ENCODE measurements at regions not wholly inside any gene's neighbourhood (a gene's known extent, or its start where the extent isn't known, plus 50 kb on each side); places are given as distances from the start of the nearest gene placed in this dataset.

DNA sequence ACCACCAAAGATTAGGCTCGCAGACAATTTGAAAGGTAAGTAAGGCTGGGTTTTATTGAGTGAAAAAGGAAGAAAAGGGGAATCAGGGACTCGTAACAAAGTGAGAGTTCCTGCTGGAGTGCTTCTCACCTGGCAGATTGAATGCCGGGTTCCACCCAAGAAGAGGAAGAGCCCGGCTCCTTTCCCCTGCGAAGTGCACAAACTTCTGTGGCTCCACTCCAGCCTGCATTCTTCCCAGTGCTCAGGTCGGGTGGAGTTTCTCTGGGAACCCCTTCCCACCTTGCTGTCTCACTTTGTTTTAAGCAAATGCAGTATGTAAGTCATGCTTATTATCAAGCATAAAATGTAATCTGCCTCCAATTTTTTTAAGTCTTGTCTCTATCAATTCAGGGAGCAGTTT, 87.1 kb upstream of the TMEM106B start:
- TF ChIP-seq, protein P1, sequence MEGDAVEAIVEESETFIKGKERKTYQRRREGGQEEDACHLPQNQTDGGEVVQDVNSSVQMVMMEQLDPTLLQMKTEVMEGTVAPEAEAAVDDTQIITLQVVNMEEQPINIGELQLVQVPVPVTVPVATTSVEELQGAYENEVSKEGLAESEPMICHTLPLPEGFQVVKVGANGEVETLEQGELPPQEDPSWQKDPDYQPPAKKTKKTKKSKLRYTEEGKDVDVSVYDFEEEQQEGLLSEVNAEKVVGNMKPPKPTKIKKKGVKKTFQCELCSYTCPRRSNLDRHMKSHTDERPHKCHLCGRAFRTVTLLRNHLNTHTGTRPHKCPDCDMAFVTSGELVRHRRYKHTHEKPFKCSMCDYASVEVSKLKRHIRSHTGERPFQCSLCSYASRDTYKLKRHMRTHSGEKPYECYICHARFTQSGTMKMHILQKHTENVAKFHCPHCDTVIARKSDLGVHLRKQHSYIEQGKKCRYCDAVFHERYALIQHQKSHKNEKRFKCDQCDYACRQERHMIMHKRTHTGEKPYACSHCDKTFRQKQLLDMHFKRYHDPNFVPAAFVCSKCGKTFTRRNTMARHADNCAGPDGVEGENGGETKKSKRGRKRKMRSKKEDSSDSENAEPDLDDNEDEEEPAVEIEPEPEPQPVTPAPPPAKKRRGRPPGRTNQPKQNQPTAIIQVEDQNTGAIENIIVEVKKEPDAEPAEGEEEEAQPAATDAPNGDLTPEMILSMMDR (IDR thresholded peaks at IDR 0.05) = no peak
- TF ChIP-seq POLR2A (IDR thresholded peaks at IDR 0.05) (no peak), POLR2AphosphoS5 (IDR thresholded peaks at IDR 0.05) (no peak), EP300 (IDR thresholded peaks at IDR 0.05) (no peak)

Measured in stomach (tissue), 4 donors.